ENCODE measurements at regions not wholly inside any gene's neighbourhood (a gene's known extent, or its start where the extent isn't known, plus 50 kb on each side); places are given as distances from the start of the nearest gene placed in this dataset.

DNA sequence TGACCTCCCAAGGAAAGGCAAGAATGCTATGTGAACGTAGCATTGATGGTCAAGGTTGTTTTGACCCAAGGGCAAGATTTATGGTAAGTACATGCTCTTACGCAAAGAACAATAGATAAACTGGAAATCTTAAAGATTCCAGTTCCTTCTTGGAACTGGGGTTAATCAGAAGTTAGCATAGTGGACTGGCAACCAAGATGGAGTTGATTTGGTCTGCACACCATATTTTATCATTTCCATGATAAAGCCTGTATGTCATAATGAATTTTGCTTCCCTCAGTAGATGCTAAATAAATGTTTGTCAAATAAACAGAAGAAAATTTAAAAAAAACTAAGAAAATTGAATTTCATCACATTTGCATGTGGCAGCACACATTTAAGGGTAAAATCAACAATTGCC, 242.4 kb upstream of the MEF2C start:
- DNase-seq (ENCODE audit: low read depth in 3 of 3, low spot score in 2 of 3), result no peak

DNA sequence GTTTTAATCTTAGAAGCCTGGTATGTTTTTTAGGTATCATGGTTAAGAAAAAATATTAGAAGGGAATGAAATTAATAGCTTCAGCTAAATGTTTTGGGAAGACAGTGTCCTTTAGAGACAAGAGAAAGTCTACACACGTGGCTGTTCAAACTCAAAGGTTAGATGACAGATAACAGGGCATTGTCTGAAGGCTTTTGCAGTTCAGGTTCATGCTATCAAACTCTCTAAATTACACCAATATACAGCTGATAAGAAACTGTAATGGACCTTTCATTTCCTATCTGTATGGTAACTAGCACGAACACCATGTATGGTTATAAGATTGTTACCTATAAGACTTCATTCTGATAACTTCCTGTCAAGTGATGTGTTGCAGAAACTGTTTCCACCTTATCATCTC, 240.6 kb upstream of the MEF2C start:
- DNase-seq (ENCODE audit: low read depth in 3 of 3, low spot score in 2 of 3), result no peak

DNA sequence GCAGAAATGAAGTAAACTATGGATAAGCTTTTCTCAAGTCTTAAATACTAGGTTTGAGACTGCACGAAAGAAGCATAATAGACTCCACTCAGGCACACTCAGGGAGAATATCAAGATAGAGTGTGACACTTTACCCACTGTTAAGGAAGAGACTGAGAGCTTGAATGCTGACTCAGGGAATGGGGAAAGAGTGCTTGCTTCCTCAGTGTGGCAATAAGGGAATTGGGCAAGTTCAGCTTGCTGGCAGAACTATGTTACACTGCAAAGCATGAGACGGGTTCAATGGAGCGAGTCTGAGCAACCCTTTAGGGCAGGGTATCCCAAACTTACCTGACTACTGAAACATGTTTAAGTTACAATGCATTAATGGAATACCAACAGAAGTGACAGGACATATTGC, 237.7 kb upstream of the MEF2C start:
- DNase-seq (ENCODE audit: low read depth in 3 of 3, low spot score in 2 of 3), result no peak

DNA sequence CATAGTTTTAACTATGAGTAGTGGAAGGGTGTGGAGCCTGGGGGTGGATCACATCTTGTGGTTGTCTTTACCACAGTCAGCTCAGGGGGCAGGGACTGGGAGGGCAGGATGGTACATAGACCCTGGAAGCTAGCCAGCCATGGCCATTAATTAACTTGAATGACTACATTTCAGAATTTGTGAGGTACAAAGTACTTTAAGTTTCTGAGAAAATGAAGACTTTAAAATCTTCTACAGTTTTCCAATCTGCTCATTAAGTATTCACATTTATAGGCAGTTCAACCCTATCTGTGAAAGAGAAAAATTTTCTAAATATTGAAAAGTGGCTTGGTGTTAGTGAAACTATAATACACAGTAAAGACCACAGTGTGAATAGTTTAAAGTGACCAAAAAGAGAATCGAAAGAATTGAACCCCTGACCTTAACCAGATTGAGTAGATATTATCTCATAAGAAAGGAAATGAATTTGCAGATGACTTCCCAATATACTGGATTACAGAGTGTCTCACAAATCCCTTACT, 234.2 kb upstream of the MEF2C start:
- DNase-seq (ENCODE audit: low read depth in 3 of 3, low spot score in 2 of 3), result no peak

DNA sequence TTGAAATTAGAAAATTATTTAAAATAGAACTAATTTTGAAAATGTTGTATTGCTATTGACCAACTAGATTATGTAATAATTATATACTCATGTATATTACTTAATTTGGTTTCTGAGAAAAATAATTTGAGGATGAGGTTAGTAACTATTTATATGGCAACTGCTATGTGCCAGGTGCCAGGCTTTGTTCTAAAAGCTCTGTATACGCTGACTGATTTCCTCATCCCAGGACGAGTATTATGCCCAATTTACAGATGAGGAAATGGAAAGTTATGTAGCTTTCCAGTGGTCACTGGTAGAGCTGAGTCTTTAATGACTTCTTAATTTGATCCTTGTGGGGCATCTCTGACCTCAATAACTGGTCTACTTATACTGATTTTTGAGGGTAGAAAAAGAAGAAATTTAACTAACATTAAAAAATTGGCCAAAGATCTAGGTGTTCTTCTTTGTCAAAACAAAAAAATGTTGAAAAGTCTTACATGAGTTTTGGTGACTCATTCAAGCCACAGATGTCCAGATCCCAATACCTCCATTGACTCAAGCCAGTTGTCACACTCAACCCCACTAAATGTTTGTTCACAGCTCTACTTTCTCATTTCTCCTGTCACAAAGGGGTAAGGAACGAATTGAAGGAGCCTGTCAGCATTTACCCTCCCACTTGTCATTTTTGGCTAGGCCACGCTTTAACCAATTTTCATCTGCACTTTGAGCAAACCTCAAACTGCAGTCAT, 228.1 kb upstream of the MEF2C start:
- no peak for DNase-seq (ENCODE audit: low read depth in 3 of 3, low spot score in 2 of 3)

DNA sequence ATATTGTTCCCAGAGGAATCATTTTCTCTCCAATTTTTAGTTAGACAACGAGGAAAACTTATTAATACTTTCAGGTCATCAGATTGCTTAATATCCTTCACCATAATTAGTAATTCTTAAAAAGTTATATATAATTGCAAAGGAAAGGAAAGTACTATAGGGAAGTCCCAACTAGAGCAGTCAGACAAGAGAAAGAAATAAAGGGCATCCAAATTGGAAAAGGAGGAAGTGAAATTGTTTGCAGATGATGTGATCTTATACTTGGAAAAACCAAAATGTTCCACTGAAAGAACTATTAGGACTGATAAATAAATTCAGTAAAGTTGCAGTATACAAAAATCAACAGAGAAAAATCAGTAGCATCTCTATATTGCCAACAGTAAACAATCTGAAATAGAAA, 223.5 kb upstream of the MEF2C start:
- no peak for DNase-seq (ENCODE audit: low read depth in 3 of 3, low spot score in 2 of 3)

DNA sequence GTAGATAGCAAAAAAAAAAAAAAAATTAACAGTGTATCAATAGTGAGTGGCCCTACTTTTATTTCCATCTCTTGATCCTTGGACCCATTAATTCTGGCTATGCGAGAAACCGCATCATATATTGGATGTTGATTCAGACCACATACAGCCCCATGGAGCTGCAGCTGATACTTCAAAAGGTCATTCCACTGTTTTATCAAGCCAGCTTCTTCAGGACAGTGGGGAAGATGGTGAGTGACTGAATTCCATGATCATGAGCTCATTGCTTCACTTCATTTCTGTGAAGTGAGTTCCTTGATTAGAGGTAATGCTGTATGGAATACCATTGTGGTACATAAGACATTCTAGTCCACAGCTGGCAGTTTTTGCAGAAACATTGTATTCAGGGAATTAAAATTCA, 222.9 kb upstream of the MEF2C start:
- DNase-seq (ENCODE audit: low read depth in 3 of 3, low spot score in 2 of 3), result no peak

DNA sequence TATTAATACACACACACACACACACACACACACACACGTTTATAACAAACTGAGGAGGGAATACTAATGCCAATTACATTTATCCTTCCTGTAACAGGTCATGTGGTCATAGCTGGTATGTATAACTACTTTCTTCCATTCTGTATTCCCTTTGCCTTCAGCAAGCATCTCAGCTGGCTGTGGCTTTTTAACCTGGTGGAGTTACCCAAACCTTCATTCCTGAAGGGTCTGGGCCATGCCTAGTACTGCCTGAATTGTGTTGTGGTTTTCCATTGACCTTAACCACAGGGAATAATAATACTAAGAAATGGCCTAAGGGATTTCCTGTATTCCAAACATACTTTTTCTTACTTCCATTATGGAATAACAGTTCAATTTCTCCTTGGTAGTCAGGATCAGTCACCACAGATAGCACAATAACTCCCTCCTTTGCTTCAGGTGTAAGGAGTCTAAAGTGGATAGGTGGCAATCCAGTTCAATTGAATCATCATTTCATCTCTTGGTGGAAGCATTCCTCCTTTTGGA, 222.2 kb upstream of the MEF2C start:
- DNase-seq (ENCODE audit: low read depth in 3 of 3, low spot score in 2 of 3), result no peak

DNA sequence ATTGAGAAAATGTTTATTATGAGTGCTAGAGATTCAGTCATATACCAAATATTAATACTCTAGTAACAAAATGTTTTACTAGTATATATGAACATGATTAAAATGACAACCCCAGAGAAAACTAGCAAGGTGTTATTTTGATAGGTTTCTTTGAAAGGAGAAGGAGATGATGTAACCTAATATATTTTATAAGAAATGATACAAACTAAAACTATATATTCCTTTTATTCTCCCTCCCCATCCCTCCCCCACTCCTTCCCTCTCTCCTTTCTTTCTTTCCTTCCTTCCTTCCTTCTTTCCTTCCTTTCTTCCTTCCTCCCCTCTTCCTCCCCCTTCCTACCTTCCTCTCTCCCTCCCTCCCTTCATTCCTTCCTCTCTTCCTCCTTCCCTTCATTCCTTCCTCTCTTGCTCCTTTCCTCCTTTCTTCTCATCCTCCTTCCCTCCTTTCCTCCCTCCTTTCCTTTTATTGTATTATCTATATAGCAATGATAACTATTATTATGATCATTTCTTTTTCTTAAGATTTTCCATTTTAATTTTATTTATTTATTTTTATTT, 215.3 kb upstream of the MEF2C start:
- DNase-seq (ENCODE audit: low read depth in 3 of 3, low spot score in 2 of 3), result no peak

DNA sequence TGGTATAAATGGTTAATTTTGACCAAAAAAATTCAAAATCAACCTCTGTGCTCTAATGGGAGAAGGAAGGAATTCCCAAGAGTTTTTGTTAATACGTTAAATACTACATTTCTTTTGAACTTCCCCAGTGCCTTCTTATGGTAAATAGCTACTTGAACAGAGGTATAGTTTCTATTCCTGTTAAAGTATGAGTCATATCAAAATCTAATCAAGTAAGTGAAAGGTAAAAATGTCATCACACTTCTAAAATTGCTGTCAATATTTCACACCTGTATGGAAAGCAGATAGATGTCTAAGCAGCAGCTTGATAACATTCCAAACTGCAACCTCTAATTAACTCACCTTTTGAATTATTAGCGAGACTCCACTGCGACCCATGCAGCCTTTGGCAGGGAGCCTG, 214.1 kb upstream of the MEF2C start:
- DNase-seq (ENCODE audit: low read depth in 3 of 3, low spot score in 2 of 3), result no peak

DNA sequence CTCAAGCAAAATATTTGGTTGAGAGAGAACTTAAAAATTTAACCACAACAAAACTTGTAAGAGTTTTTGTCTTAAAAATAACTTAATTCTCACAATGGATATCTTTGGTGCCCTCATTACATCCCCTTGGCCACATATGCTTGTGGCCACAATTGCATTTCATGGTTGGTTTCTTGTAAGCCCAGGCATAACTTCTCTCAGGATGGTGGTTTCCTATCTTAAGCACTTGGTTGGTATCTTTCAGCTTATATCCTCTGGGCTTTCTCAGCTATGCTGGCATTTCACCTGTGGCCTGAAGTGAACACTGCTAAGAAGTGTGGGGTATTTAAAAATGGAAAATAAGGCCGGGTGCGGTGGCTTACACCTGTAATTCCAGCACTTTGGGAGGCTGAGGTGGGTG, 212.4 kb upstream of the MEF2C start:
- no peak for DNase-seq (ENCODE audit: low read depth in 3 of 3, low spot score in 2 of 3)

DNA sequence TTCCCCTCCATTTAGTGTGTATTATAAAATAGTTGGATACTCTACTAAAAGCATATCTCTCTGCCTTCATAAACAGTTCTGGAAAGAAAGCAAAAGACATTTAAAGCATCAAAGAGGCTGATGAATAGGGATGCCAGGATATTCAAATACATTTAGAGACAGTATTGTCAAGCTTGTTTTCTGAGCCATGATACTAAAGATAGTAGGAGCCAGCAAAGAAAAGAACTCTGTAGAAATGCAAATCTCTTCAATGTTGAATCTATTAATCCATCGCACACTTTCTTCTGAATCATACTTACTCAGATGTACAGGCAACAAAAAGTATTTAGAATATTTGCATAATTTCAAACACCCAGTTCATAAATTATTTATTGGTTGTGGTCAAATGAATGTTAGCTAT, 207.1 kb upstream of the MEF2C start:
- DNase-seq (ENCODE audit: low read depth in 3 of 3, low spot score in 2 of 3), result no peak

DNA sequence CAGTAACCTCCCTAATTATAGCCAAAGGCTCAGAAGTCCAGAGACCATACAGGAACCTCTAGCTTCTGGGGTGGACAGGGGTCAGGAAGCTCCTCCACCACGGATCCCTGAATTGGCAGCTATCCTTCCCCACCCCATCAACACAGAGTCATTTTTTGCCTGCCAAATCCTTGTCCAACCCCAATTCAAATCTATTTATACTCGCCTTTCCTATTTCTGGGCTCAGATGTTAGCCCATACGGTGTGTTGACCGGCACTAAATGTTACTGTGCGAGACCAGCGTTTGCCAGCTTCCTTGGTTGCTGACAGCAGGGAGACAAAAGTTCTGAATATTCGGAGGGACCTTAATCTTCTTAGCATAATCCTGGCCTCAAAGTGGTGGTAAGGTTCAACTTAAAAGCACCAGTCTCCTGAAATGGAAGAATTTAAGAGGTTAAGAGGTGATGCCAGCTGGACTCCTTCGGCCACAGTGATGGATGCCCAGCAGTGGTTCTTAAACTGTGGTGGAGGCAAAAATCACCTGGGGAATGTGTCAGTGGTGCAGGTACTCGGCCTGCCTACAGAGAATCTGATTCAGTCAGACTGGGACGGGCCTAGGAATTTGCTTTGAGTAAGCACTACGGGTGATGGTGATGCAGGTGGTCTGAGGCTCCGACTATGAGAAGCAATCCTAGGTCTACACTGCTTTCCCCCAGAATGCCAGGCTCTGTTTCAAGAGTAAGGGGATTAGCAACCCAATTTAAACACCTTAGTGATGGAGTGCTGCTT, 204.8 kb upstream of the MEF2C start:
- DNase-seq (ENCODE audit: low read depth in 3 of 3, low spot score in 2 of 3), result no peak

DNA sequence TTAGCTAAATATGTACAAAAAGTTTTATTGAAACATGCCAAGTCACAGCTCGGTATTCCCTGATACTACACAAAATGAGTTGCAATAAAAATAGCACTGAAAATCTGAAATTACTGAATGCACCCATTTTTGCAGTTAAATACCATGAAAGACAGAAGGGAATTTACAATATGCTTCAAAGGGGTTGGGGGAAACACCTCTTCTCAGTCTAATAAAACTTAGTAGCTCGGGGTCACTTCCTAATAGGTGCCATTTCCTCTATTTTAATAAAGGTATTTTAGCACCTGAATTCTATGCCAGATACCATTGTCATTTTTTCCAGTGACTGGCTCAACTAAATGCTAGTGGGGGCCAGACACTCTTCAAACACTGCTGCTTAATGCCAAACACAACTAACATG, 204.1 kb upstream of the MEF2C start:
- DNase-seq (ENCODE audit: low read depth in 3 of 3, low spot score in 2 of 3), result no peak

DNA sequence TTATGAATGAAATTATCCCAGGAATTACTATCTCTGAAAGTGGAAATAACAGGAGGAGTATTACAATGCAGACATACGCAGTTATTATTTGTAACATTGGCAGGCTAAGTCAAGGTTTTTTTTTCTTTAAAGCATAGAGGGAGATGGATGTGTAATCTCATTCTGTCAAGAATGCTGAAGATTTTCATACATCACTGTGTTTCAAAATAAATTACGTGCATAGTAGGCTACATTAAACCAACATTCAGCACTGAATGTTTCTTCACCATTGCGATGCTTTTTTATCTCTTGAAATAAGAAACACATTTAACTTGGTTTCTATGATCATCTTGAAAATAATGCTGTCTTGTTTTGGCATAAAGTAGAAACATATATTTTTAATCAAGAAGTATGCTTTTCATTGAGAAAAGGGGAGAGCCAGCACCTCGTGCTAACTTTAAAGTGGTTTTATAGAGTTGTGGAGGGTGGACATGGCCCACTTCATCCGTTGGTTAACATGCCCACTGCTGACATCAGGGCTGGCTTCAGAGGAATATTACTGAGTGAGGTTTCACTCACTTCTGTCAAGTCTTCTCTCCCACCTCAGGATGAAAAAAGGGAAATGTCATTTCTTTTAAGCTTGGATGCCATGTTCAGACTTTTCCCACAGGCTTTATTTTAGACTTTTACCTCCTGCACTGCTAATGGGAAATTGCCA, 203.6 kb upstream of the MEF2C start:
- DNase-seq (ENCODE audit: low read depth in 3 of 3, low spot score in 2 of 3), result no peak

DNA sequence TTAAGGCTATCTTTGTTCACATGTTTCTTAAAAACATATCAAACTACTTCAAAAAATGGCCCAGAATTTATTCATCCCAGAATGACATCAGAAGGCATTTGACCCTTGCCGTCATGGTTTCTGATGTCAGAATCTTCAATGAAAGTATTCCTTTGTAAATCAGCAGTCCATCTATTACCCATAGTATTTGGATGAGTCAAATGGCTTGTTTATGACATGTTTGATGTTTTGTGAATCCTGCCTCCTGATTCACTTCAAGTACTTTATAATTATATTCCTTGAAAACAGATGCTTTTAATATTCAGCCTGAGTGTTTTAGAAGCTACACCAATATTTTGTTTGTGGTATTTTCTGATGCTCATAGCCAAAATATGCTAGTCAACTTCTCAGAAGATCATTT, 200.8 kb upstream of the MEF2C start:
- DNase-seq (ENCODE audit: low read depth in 3 of 3, low spot score in 2 of 3), result no peak

DNA sequence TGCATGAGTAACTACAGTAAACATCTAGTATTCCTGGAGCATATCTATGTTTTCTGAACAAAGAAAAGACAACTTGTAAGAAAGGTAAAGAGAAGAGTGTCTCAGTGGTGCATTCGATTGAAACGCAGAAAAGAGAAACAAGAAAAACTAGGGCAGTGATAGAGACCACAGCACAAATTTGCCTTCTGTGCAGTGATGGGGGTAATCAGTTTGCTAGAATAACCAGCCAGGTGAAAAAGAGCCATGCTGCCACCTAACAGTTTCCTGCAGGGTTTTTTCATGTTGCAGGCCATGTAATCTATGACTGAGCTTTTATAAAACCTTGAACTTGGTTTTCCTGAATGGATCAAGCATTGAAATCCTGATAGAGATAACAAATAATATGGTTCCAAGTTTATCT, 198.4 kb upstream of the MEF2C start:
- no peak for DNase-seq (ENCODE audit: low read depth in 3 of 3, low spot score in 2 of 3)

DNA sequence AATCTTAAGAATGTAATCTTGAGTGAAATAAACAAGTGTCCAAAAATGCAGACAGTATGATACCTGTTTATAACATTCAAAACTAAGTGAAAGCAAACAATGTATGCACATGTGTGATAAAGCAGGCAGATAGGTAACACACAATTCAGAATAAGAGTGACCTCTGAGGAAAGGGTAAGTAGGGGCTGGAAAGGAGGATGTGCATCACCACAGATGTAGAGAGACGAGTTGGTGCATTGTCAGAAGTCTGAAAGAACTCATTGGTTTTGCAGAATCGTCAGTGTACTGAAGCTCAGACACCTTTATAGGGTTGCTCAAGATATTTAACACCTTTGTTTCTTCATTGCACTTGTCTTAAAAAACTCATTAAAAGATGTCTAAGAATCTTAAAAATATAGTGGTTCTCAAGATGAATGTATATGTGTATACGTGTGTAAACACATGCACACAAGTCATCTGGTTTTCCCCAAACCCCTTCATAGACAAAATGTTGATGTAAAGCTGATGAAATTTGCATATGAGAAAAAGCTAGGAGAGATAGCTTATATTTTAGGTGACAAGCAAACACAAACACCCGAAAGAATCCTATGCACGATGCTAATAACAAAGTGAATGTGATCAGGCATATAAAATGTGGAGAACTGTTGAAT, 197.6 kb upstream of the MEF2C start:
- no peak for DNase-seq (ENCODE audit: low read depth in 3 of 3, low spot score in 2 of 3)

DNA sequence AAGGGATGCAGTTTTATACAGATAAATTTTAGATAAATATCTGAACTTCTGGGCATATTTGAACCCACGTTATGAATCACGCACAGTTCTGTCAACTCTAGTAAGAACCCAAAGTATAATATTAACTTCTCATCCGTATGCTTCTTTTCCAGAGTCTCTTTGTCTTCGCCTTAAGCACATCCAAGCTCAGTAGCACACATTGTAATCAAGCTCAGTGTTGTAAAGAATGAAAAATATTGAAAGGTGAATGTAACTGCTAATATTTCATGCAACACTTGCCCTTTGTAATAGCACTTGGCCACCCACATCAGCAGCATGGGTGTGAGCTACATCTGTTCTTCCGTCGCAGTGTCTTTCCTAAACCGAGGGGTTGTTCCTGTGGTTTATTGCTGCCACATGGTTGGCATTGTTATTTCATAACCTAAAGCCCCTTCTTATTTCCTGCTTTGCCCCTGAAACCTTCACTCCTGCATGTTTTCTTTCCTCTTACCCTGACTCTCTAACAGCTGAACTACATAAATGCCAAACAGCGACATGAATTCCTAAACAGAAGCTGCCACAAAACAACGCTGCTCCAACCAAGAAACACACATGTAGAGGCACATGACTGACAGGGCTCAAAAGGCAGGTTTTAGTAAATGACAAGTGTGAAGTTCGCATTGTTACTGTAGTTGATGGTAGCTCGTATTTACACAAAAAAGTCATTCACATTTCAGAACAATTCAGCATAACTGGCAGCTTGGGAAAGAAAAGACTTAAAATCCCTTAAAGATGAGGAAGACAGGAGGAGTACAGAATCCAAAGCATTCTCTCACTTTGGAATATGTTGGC, 190.1 kb upstream of the MEF2C start:
- no peak for DNase-seq (ENCODE audit: low read depth in 3 of 3, low spot score in 2 of 3)

DNA sequence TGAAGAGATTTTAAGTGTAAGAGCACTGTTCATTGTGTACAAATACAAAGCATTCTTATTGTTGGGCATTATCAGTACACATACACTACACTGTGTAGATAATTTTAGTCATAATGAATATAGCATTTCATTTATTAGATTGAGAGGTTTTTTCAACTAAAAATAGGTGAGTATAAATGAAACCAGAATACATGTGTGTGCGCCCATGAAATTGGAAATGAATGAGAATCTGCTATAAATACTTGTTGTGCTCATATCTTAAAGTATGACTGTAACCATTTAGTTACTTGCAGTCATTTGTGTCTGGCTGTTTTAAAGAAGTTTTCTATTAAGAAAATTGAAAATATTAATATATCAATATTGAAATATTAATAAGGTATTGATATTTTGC, 189.0 kb upstream of the MEF2C start:
- DNase-seq (ENCODE audit: low read depth in 3 of 3, low spot score in 2 of 3), result no peak
